SKM-1 treated with dmso at 0.1 percent for 144 hours (cell line): ENCODE measurements at regions not wholly inside any gene's neighbourhood (a gene's known extent, or its start where the extent isn't known, plus 50 kb on each side); places are given as distances from the start of the nearest gene placed in this dataset.

ENCODE experiments used
- DNase-seq: peaks from one replicate; lab custom pipeline; 2025; ENCODE audit not compliant: unreplicated experiment; lab: John Stamatoyannopoulos, UW

GRCh38 chr15:92565351-92566125, 90.0 kb downstream of the FAM174B start:
- DNase-seq = no peak

GRCh38 chr15:92561754-92562153, 93.8 kb downstream of the FAM174B start:
- DNase-seq = no peak

GRCh38 chr15:92553317-92553716, 102.3 kb downstream of the FAM174B start:
- DNase-seq = no peak

- DNase-seq = no peak
Measured at GRCh38 chr15:92545996-92546395, 109.6 kb downstream of the FAM174B start.

- no peak for DNase-seq
Measured at GRCh38 chr15:92541291-92542200, 114.0 kb downstream of the FAM174B start.

GRCh38 chr15:92538115-92538514, 117.5 kb downstream of the FAM174B start:
- DNase-seq = no peak

GRCh38 chr15:92533298-92533697, 122.3 kb downstream of the FAM174B start:
- no peak for DNase-seq

GRCh38 chr15:92531406-92531805, 124.2 kb downstream of the FAM174B start:
- no peak for DNase-seq

GRCh38 chr15:92528736-92529135, 126.8 kb downstream of the FAM174B start:
- no peak for DNase-seq

GRCh38 chr15:92527197-92527596, 128.4 kb downstream of the FAM174B start:
- DNase-seq = no peak

GRCh38 chr15:92525758-92526245, 129.8 kb downstream of the FAM174B start:
- no peak for DNase-seq

- no peak for DNase-seq
Measured at GRCh38 chr15:92524874-92525565, 130.6 kb downstream of the FAM174B start.

- DNase-seq = no peak
Measured at GRCh38 chr15:92524161-92524560, 130.5 kb downstream of the ST8SIA2 start.

- DNase-seq = no peak
Measured at GRCh38 chr15:92523176-92523575, 129.5 kb downstream of the ST8SIA2 start.

GRCh38 chr15:92521624-92522008, 127.9 kb downstream of the ST8SIA2 start:
- DNase-seq = peak; percentile 36

GRCh38 chr15:92520914-92521623, 127.4 kb downstream of the ST8SIA2 start:
- DNase-seq = no peak

- no peak for DNase-seq
Measured at GRCh38 chr15:92519709-92520108, 126.0 kb downstream of the ST8SIA2 start.
